HepG2 (cell line): ENCODE measurements at regions not wholly inside any gene's neighbourhood (a gene's known extent, or its start where the extent isn't known, plus 50 kb on each side); places are given as distances from the start of the nearest gene placed in this dataset.

Source experiments
- ATAC-seq: fragments of 200-7000 bp; cut with Tn5 transposase; 3 replicates; pipeline ENCODE4 v1.9.1; 2020; ENCODE audit warnings: mild to moderate bottlenecking, moderate library complexity
- BruUV-seq: library from RNA; stranded (reverse); fragments of 400-500 nt; replicated peaks from 2 replicates; lab custom pipeline; 2021; lab: Mats Ljungman, UMichigan
- CTCF ChIA-PET: fragments of 300-600 bp; formaldehyde crosslinking; extraction: SDS; loops from one replicate; lab custom pipeline; 2021; ENCODE audit warnings: low total read pairs, inconsistent platforms, low intra/inter-chr PET ratio; lab: Yijun Ruan, JAX
- POLR2A ChIA-PET: fragments of 350-600 bp; sonication (Branson Sonifier 250); formaldehyde crosslinking; loops from one replicate; lab custom pipeline; 2020; ENCODE audit warnings: antibody characterized with exemption, inconsistent platforms; lab: Yijun Ruan, JAX
- DNase-seq: peaks from one replicate; pipeline ENCODE4 v3.0.0-alpha.2; 2015; ENCODE audit warnings: low spot score
- FAIRE-seq: peaks from 3 replicates; lab custom pipeline; 2011; peaks lifted over from hg19 to GRCh38; lab: Jason Lieb, UNC
- H2AFZ ChIP-seq: one replicate; pipeline ENCODE4 v1.6.1; 2011; ENCODE audit warnings: low read length, inconsistent platforms
- H3K27ac ChIP-seq: fragments of 300-600 bp; 3 replicates; pipeline ENCODE4 v1.8.0; 2011; ENCODE audit warnings: mixed run types, mild to moderate bottlenecking, mixed read lengths, low read length, inconsistent platforms; ENCODE audit not compliant: insufficient read depth; ENCODE audit errors: extremely low read length
- H3K27me3 ChIP-seq, 2 experiments: fragments of 200-600 bp in 1 of 2; 2 replicates in 1 of 2; 3 replicates in 1 of 2; pipeline versions ENCODE4 v1.6.0 to v1.8.0; 2011; ENCODE audit warnings: low read length in 2 of 2, mild to moderate bottlenecking in 2 of 2, moderate library complexity in 2 of 2, inconsistent platforms in 1 of 2; ENCODE audit not compliant: insufficient read depth in 2 of 2, control insufficient read depth in 1 of 2
- H3K36me3 ChIP-seq, 2 experiments: fragments of 200-600 bp in 1 of 2; replicated peaks in 1 of 2; 2 replicates in 1 of 2; 3 replicates in 1 of 2; pipeline versions ENCODE4 v1.5.1 to v1.8.0; 2011; ENCODE audit warnings: low read length in 2 of 2, inconsistent platforms in 1 of 2; ENCODE audit not compliant: insufficient read depth in 2 of 2, control insufficient read depth in 1 of 2
- H3K4me1 ChIP-seq: 2 replicates; pipeline ENCODE4 v1.5.1; 2012; ENCODE audit warnings: low read length, inconsistent platforms; ENCODE audit not compliant: insufficient read depth
- H3K4me2 ChIP-seq: 2 replicates; pipeline ENCODE4 v1.6.0; 2011; ENCODE audit warnings: low read depth, low read length, inconsistent platforms
- H3K4me3 ChIP-seq, 3 experiments: fragments of 200-600 bp in 1 of 3; sonication (generic), shearing (Covaris generic) in 1 of 3; replicated peaks in 1 of 3; 2 replicates each; pipeline ENCODE4 v1.5.1; 2011 to 2016; ENCODE audit warnings: low read length in 3 of 3, inconsistent platforms in 2 of 3, low read depth in 2 of 3, mild to moderate bottlenecking in 2 of 3, control low read depth in 1 of 3, mixed read lengths in 1 of 3; ENCODE audit not compliant: insufficient read depth in 1 of 3
- H3K79me2 ChIP-seq: one replicate; pipeline ENCODE4 v1.6.1; 2011; ENCODE audit warnings: low read length, inconsistent platforms; ENCODE audit not compliant: insufficient read depth
- H3K9ac ChIP-seq: 2 replicates; pipeline ENCODE4 v1.6.0; 2011; ENCODE audit warnings: mild to moderate bottlenecking, low read depth, low read length, inconsistent platforms; ENCODE audit not compliant: insufficient read depth
- H3K9me3 ChIP-seq: 2 replicates; pipeline ENCODE4 v1.5.1; 2012; ENCODE audit warnings: mild to moderate bottlenecking, low read length
- H4K20me1 ChIP-seq: 2 replicates; pipeline ENCODE4 v1.6.0; 2011; ENCODE audit warnings: inconsistent platforms, mild to moderate bottlenecking, low read length, moderate library complexity; ENCODE audit not compliant: insufficient read depth
- ARID2 ChIP-seq: sonication (generic); formaldehyde crosslinking; IDR thresholded peaks from 2 replicates; pipeline ENCODE4 v1.8.1; 2022; ENCODE audit warnings: mild to moderate bottlenecking, missing genetic modification reagents, borderline replicate concordance
- GATAD1 ChIP-seq: IDR thresholded peaks from 2 replicates; pipeline ENCODE4 v1.6.1; 2016; ENCODE audit warnings: missing genetic modification reagents, missing compliant biosample characterization
- MAFF ChIP-seq: IDR thresholded peaks from 2 replicates; pipeline ENCODE4 v1.6.1; 2011; ENCODE audit warnings: low read depth, low read length, improper control_type of control experiment
- REPIN1 ChIP-seq: sonication (generic); formaldehyde crosslinking; IDR thresholded peaks from 2 replicates; pipeline ENCODE4 v1.8.0; 2022; ENCODE audit warnings: missing genetic modification reagents, low read depth, mild to moderate bottlenecking, borderline replicate concordance
- TBL1XR1 ChIP-seq: fragments of 150-350 bp; IDR thresholded peaks from 2 replicates; pipeline ENCODE4 v1.6.1; 2014; ENCODE audit warnings: borderline replicate concordance, low read length; ENCODE audit not compliant: partially characterized antibody
- ZNF468 ChIP-seq: sonication (generic); formaldehyde crosslinking; IDR thresholded peaks from 2 replicates; pipeline ENCODE4 v1.8.0; 2022; ENCODE audit warnings: mild to moderate bottlenecking, moderate library complexity, missing genetic modification reagents
- ZNF552 ChIP-seq: sonication (generic); formaldehyde crosslinking; IDR thresholded peaks from 2 replicates; pipeline ENCODE4 v1.9.0; 2022; ENCODE audit warnings: missing genetic modification reagents, mild to moderate bottlenecking, borderline replicate concordance
- whole genome bisulfite sequencing: methylation state at CpG from one replicate; pipeline ENCODE4 v1.1.6; 2017; ENCODE audit warnings: low lambda C conversion rate; 5-methylcytosine and 5-hydroxymethylcytosine counted together
- in situ Hi-C: cut with HindIII; loops from 2 replicates; pipeline ENCODE4 v1.10.0; 2017; ENCODE audit warnings: low pct_unique_long_range_greater_than_20kb; ENCODE audit not compliant: extremely low pct_ligation_motif_present
- intact Hi-C: fragments of 100-400 bp; cut with micrococcal nuclease; formaldehyde crosslinking; loops from one replicate; pipeline ENCODE4 v1.10.0; 2022; ENCODE audit not compliant: unreplicated experiment
- TF ChIP-seq, protein P1 (sequence below): sonication (generic); formaldehyde crosslinking; IDR thresholded peaks from 2 replicates; pipeline ENCODE4 v1.5.0; 2020; ENCODE audit warnings: mild to moderate bottlenecking, missing genetic modification reagents, moderate library complexity
- TF ChIP-seq, protein P2 (sequence below): sonication (generic); formaldehyde crosslinking; IDR thresholded peaks from 2 replicates; pipeline ENCODE4 v1.4.0; 2020; ENCODE audit warnings: missing genetic modification reagents
- TF ChIP-seq, protein P3 (sequence below): IDR thresholded peaks from 2 replicates; pipeline ENCODE4 v1.6.1; 2016; ENCODE audit warnings: low read depth, control low read depth
- TF ChIP-seq, protein P4 (sequence below): fragments of 450-650 bp; IDR thresholded peaks from 2 replicates; pipeline ENCODE4 v1.6.1; 2016

DNA sequence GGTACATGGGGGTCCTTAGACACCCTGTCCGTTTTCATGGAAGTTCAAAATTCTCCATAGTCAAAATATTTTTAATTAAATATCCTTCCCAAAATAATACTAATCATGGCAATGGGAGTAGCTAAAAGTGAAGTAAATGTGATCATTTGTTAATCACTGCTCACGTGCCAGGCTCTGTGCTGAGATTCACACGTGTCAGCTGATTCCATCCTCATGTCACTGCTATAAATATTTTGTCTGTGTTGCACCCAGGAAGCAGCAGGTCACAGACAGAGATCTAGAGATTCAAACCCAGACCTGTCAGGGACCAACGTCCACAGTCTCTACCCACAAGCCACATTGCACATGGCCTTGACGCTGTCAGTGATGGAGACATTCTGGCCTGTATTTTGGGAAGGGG is 74.3 kb downstream of the KLHDC7A start:
- ATAC-seq: no peak
- POLR2A ChIA-PET: no interaction called here

DNA sequence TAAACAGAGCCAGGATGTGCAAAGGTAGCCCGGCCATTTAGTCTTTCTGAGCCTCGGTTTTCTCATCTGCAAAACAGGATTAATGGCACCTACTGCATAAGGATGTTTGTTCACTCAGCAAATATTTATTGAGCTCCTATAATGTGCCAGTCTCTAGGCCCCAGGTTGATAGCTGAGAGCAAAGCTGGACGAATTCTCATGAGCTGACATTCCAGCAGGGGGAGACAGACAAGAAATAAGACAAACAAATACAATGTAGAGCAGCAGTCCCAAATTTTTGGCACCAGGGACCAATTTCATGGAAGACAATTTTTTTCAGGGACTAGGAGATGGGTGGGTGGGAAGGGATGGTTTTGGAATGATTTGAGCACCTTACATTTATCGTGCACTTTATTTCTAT is 74.3 kb upstream of the PAX7 start:
- 0 out of 3 replicates have a peak, but pooled peaks have one; percentile 37 for ATAC-seq
- in situ Hi-C loops: no loop called here
- TF ChIP-seq, protein P1, sequence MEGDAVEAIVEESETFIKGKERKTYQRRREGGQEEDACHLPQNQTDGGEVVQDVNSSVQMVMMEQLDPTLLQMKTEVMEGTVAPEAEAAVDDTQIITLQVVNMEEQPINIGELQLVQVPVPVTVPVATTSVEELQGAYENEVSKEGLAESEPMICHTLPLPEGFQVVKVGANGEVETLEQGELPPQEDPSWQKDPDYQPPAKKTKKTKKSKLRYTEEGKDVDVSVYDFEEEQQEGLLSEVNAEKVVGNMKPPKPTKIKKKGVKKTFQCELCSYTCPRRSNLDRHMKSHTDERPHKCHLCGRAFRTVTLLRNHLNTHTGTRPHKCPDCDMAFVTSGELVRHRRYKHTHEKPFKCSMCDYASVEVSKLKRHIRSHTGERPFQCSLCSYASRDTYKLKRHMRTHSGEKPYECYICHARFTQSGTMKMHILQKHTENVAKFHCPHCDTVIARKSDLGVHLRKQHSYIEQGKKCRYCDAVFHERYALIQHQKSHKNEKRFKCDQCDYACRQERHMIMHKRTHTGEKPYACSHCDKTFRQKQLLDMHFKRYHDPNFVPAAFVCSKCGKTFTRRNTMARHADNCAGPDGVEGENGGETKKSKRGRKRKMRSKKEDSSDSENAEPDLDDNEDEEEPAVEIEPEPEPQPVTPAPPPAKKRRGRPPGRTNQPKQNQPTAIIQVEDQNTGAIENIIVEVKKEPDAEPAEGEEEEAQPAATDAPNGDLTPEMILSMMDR (CRISPR knock-in tag): peak; percentile 40
- TF ChIP-seq ZNF552 (CRISPR knock-in tag) (no peak), ARID2 (CRISPR knock-in tag) (no peak), GATAD1 (CRISPR knock-in tag) (no peak), MAFF (no peak), ZNF468 (CRISPR knock-in tag) (no peak), TBL1XR1 (no peak)
- TF ChIP-seq, protein P2, sequence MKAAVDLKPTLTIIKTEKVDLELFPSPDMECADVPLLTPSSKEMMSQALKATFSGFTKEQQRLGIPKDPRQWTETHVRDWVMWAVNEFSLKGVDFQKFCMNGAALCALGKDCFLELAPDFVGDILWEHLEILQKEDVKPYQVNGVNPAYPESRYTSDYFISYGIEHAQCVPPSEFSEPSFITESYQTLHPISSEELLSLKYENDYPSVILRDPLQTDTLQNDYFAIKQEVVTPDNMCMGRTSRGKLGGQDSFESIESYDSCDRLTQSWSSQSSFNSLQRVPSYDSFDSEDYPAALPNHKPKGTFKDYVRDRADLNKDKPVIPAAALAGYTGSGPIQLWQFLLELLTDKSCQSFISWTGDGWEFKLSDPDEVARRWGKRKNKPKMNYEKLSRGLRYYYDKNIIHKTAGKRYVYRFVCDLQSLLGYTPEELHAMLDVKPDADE: no peak
- TF ChIP-seq, protein P3, sequence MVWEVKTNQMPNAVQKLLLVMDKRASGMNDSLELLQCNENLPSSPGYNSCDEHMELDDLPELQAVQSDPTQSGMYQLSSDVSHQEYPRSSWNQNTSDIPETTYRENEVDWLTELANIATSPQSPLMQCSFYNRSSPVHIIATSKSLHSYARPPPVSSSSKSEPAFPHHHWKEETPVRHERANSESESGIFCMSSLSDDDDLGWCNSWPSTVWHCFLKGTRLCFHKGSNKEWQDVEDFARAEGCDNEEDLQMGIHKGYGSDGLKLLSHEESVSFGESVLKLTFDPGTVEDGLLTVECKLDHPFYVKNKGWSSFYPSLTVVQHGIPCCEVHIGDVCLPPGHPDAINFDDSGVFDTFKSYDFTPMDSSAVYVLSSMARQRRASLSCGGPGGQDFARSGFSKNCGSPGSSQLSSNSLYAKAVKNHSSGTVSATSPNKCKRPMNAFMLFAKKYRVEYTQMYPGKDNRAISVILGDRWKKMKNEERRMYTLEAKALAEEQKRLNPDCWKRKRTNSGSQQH (CRISPR knock-in tag): no peak

More for the DNA sequence above, 74.3 kb downstream of the KLHDC7A start:
- H3K4me3 ChIP-seq: no peak overlapping the region
- H3K79me2 ChIP-seq: no peaks in the 10 kb centered on the region
- TF ChIP-seq, protein P4, sequence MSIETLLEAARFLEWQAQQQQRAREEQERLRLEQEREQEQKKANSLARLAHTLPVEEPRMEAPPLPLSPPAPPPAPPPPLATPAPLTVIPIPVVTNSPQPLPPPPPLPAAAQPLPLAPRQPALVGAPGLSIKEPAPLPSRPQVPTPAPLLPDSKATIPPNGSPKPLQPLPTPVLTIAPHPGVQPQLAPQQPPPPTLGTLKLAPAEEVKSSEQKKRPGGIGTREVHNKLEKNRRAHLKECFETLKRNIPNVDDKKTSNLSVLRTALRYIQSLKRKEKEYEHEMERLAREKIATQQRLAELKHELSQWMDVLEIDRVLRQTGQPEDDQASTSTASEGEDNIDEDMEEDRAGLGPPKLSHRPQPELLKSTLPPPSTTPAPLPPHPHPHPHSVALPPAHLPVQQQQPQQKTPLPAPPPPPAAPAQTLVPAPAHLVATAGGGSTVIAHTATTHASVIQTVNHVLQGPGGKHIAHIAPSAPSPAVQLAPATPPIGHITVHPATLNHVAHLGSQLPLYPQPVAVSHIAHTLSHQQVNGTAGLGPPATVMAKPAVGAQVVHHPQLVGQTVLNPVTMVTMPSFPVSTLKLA: peak; percentile 93
- no peak for TF ChIP-seq REPIN1 (CRISPR knock-in tag)
- no peak overlapping the region for H2AFZ ChIP-seq
- no peaks in the 10 kb centered on the region for H3K36me3 ChIP-seq
- H3K9me3 ChIP-seq: no peaks in the 10 kb centered on the region
- H3K4me2 ChIP-seq: no peak overlapping the region
- FAIRE-seq: no peak
- 19% methylated on average over 5 of the region's 5 CpGs for WGBS
- no peak for DNase-seq
- no peak overlapping the region for H3K9ac ChIP-seq
- in situ Hi-C loops (no loop called here), intact Hi-C loops (no loop called here)
- H3K27me3 ChIP-seq: peaks cover 5 to 49% of the 10 kb centered on the region in 2 experiments; a peak in 4 of 5 replicates
- CTCF ChIA-PET: no interaction called here
- no peak overlapping the region for H3K27ac ChIP-seq
- H3K4me1 ChIP-seq: no peaks in the 10 kb centered on the region
- BruUV-seq: no TSS peak
- no peaks in the 10 kb centered on the region for H4K20me1 ChIP-seq

More for the DNA sequence above, 74.3 kb upstream of the PAX7 start:
- ChIA-PET POLR2A (no interaction called here), CTCF (interaction anchor here (0.7 to 1.6 kb wide), 3 partner anchors 19 to 25 kb away, joined by 3 to 6 read pairs (median 3); no protein-coding TSS in a partner anchor)
- Histone ChIP-seq H3K4me1 (no peaks in the 10 kb centered on the region), H2AFZ (no peak overlapping the region), H3K79me2 (no peaks in the 10 kb centered on the region), H3K4me3 (no peak overlapping the region), H3K4me2 (no peak overlapping the region), H3K9me3 (no peaks in the 10 kb centered on the region), H3K27me3 (peaks cover 6 to 43% of the 10 kb centered on the region in 2 experiments; a peak in 4 of 5 replicates), H3K36me3 (no peaks in the 10 kb centered on the region), H3K27ac (no peak overlapping the region), H4K20me1 (no peaks in the 10 kb centered on the region), H3K9ac (no peak overlapping the region)
- BruUV-seq: no TSS peak
- intact Hi-C loops: no loop called here
- peak; percentile 27 for DNase-seq
- WGBS: 0% methylated on average over 4 of the region's 4 CpGs
- peak; percentile 64 for FAIRE-seq
